ENCODE measurements at regions not wholly inside any gene's neighbourhood (a gene's known extent, or its start where the extent isn't known, plus 50 kb on each side); places are given as distances from the start of the nearest gene placed in this dataset.
"Not testable (repeated sequence)": the region's sequence is repeated elsewhere in the genome, so short reads cannot be mapped to it uniquely, and the experiment has no call there.

GRCh38 chr7:109582211-109582610 lies 1012.5 kb downstream of the DNAJB9 start:
- ChIA-PET RAD21 (ENCODE audit: unreplicated experiment) (no interaction called here), SMC1A (ENCODE audit: uncharacterized antibody, unreplicated experiment) (interaction anchor here (1.1 kb wide), 1 partner anchor 23 kb away, joined by 3 read pairs; no protein-coding TSS in a partner anchor), CTCF (no interaction called here), POLR2A (no interaction called here)
- in situ Hi-C loops (cut with MboI), result no loop called here
- FAIRE-seq, result no peak
- Histone ChIP-seq H3K9ac (ENCODE audit: control insufficient read depth, insufficient read depth, low read length) (no peak overlapping the region), H3K4me1 (ENCODE audit: control insufficient read depth, insufficient read depth, low read length) (no peaks in the 10 kb centered on the region), H3K9me3 (replicated peaks; ENCODE audit: control insufficient read depth, insufficient read depth, low read length) (no peaks in the 10 kb centered on the region), H3K4me3 (no peak overlapping the region), H3K79me2 (ENCODE audit: control insufficient read depth, insufficient read depth, low read length) (no peaks in the 10 kb centered on the region), H3K36me3 (ENCODE audit: control insufficient read depth in 2 of 2, insufficient read depth in 2 of 2, low read length in 1 of 2) (no peaks in the 10 kb centered on the region), H3K27ac (ENCODE audit: control insufficient read depth, insufficient read depth) (no peak overlapping the region), H4K20me1 (ENCODE audit: control insufficient read depth, insufficient read depth) (no peaks in the 10 kb centered on the region), H3K4me2 (ENCODE audit: control insufficient read depth, insufficient read depth) (no peak overlapping the region), H2AFZ (ENCODE audit: control insufficient read depth, low read depth, low read length) (no peak overlapping the region), H3K27me3 (replicated peaks in 1 of 2; ENCODE audit: control insufficient read depth in 2 of 2, insufficient read depth in 2 of 2, low read length in 1 of 2) (no peaks in the 10 kb centered on the region)
- TF ChIP-seq LARP7 (IDR thresholded peaks at IDR 0.05), result no peak
- no peak for TF ChIP-seq RAD51 (IDR thresholded peaks at IDR 0.05)
- no peak for TF ChIP-seq ELK1 (IDR thresholded peaks at IDR 0.05; ENCODE audit: low read depth, low read length)
- TF ChIP-seq ZNF687 (IDR thresholded peaks at IDR 0.05), result no peak
- TF ChIP-seq SMC3 (IDR thresholded peaks at IDR 0.05; ENCODE audit: borderline replicate concordance, low read length), result no peak
- TF ChIP-seq BCLAF1 (IDR thresholded peaks at IDR 0.05), result no peak
- no peak for TF ChIP-seq EGR1 (IDR thresholded peaks at IDR 0.05; ENCODE audit: borderline replicate concordance in 1 of 2, low read depth in 2 of 2, low read length in 2 of 2)
- TF ChIP-seq TARDBP (IDR thresholded peaks at IDR 0.05; ENCODE audit: borderline replicate concordance), result no peak
- TF ChIP-seq FOXK2 (IDR thresholded peaks at IDR 0.05), result no peak
- TF ChIP-seq KLF5 (IDR thresholded peaks at IDR 0.05; ENCODE audit: partially characterized antibody), result no peak
- no peak for TF ChIP-seq SIX5 (IDR thresholded peaks at IDR 0.05; ENCODE audit: low read depth, low read length, severe bottlenecking)
- no peak for TF ChIP-seq NFXL1 (IDR thresholded peaks at IDR 0.05; ENCODE audit: borderline replicate concordance)
- DNase-seq (ENCODE audit: low read depth, low spot score), result no peak
- intact Hi-C loops (cut with micrococcal nuclease; ENCODE audit: unreplicated experiment), result no loop called here
- no peak for ATAC-seq
- BruUV-seq (replicated peaks), result no TSS peak

GRCh38 chr7:109596948-109597347 lies 1027.3 kb downstream of the DNAJB9 start:
- H4K20me1 ChIP-seq (ENCODE audit: control insufficient read depth, insufficient read depth); H3K4me1 ChIP-seq (ENCODE audit: control insufficient read depth, insufficient read depth, low read length); RAD21 ChIA-PET (ENCODE audit: unreplicated experiment); BruUV-seq (replicated peaks); H3K27ac ChIP-seq (ENCODE audit: control insufficient read depth, insufficient read depth); DNase-seq (ENCODE audit: low read depth, low spot score); POLR2A ChIA-PET; SMC1A ChIA-PET (ENCODE audit: uncharacterized antibody, unreplicated experiment); FAIRE-seq; H3K9ac ChIP-seq (ENCODE audit: control insufficient read depth, insufficient read depth, low read length); intact Hi-C loops (cut with micrococcal nuclease; ENCODE audit: unreplicated experiment); H2AFZ ChIP-seq (ENCODE audit: control insufficient read depth, low read depth, low read length); H3K27me3 ChIP-seq (replicated peaks in 1 of 2; ENCODE audit: control insufficient read depth in 2 of 2, insufficient read depth in 2 of 2, low read length in 1 of 2); H3K9me3 ChIP-seq (replicated peaks; ENCODE audit: control insufficient read depth, insufficient read depth, low read length); in situ Hi-C loops (cut with MboI); H3K4me2 ChIP-seq (ENCODE audit: control insufficient read depth, insufficient read depth); CTCF ChIA-PET; H3K36me3 ChIP-seq (ENCODE audit: control insufficient read depth in 2 of 2, insufficient read depth in 2 of 2, low read length in 1 of 2); ATAC-seq; H3K4me3 ChIP-seq; H3K79me2 ChIP-seq (ENCODE audit: control insufficient read depth, insufficient read depth, low read length): not testable (repeated sequence)
- WGBS (ENCODE audit: insufficient coverage, insufficient replicate concordance, low lambda C conversion rate, missing lambda C conversion rate), result 43% methylated on average over 9 of the region's 9 CpGs
